PC-3 (cell line): ENCODE measurements at regions not wholly inside any gene's neighbourhood (a gene's known extent, or its start where the extent isn't known, plus 50 kb on each side); places are given as distances from the start of the nearest gene placed in this dataset.

Experiments
- ATAC-seq: fragments of 200-7000 bp; cut with Tn5 transposase; 2 replicates; pipeline ENCODE4 v1.9.1; 2020; ENCODE audit warnings: mild to moderate bottlenecking, moderate library complexity
- BruUV-seq: library from RNA; stranded (reverse); fragments of 400-500 nt; replicated peaks from 2 replicates; lab custom pipeline; 2021; lab: Mats Ljungman, UMichigan
- CTCF ChIA-PET: fragments of 300-600 bp; sonication (Branson Sonifier 250); formaldehyde crosslinking; loops from one replicate; lab custom pipeline; 2022; ENCODE audit warnings: antibody characterized with exemption; lab: Charles Lee
- POLR2A ChIA-PET: fragments of 300-600 bp; sonication (Branson Sonifier 250); formaldehyde crosslinking; loops from one replicate; lab custom pipeline; 2022; ENCODE audit warnings: antibody characterized with exemption; ENCODE audit not compliant: unreplicated experiment; lab: Charles Lee
- DNase-seq: peaks from one replicate; pipeline ENCODE4 v3.0.0-alpha.2; 2015
- H2AFZ ChIP-seq: fragments of 300-600 bp; sonication (generic); 2 replicates; pipeline ENCODE4 v1.6.0; 2016; ENCODE audit warnings: antibody characterized with exemption, low read length
- H3F3A ChIP-seq: fragments of 300-600 bp; sonication (generic); one replicate; pipeline ENCODE4 v1.6.0; 2017; ENCODE audit warnings: antibody characterized with exemption, low read length, control low read depth, mild to moderate bottlenecking; ENCODE audit not compliant: unreplicated experiment
- H3K27ac ChIP-seq: fragments of 300-600 bp; sonication (generic); 2 replicates; pipeline ENCODE4 v1.5.1; 2016; ENCODE audit warnings: mild to moderate bottlenecking, low read length
- H3K27me3 ChIP-seq: fragments of 300-600 bp; sonication (generic); 2 replicates; pipeline ENCODE4 v1.6.1; 2016; ENCODE audit warnings: low read length, mixed read lengths
- H3K36me3 ChIP-seq: fragments of 300-600 bp; sonication (generic); 2 replicates; pipeline ENCODE4 v1.6.1; 2016; ENCODE audit warnings: low read depth, mixed run types, low read length, mixed read lengths
- H3K4me1 ChIP-seq: fragments of 300-600 bp; sonication (generic); 2 replicates; pipeline ENCODE4 v1.5.1; 2016; ENCODE audit warnings: low read length; ENCODE audit not compliant: insufficient read depth
- H3K4me2 ChIP-seq: fragments of 300-600 bp; sonication (generic); 2 replicates; pipeline ENCODE4 v1.6.0; 2016; ENCODE audit warnings: low read length
- H3K4me3 ChIP-seq: fragments of 300-600 bp; sonication (generic); 2 replicates; pipeline ENCODE4 v1.5.1; 2016; ENCODE audit warnings: mild to moderate bottlenecking, low read length, mixed read lengths
- H3K79me2 ChIP-seq: fragments of 300-600 bp; sonication (generic); 2 replicates; pipeline ENCODE4 v1.6.1; 2017; ENCODE audit warnings: low read length, mixed read lengths
- H3K9ac ChIP-seq: fragments of 300-600 bp; sonication (generic); 2 replicates; pipeline ENCODE4 v1.6.0; 2016; ENCODE audit warnings: mild to moderate bottlenecking, low read length
- H3K9me2 ChIP-seq: fragments of 300-600 bp; sonication (generic); replicated peaks from 2 replicates; pipeline ENCODE4 v1.6.1; 2016; ENCODE audit warnings: mixed run types, low read length, mixed read lengths
- H3K9me3 ChIP-seq: fragments of 300-600 bp; sonication (generic); 2 replicates; pipeline ENCODE4 v1.6.1; 2016; ENCODE audit warnings: low read length, mixed read lengths
- H4K20me1 ChIP-seq: fragments of 300-600 bp; sonication (generic); 2 replicates; pipeline ENCODE4 v1.6.1; 2016; ENCODE audit warnings: low read length, mixed read lengths
- CTCF ChIP-seq: fragments of 300-600 bp; sonication (generic); conservative IDR thresholded peaks from 2 replicates; pipeline ENCODE4 v1.5.1; 2017; ENCODE audit warnings: antibody characterized with exemption, low read depth, mild to moderate bottlenecking, low read length
- EZH2 ChIP-seq: fragments of 300-600 bp; sonication (generic); IDR thresholded peaks from one replicate; pipeline ENCODE4 v1.6.1; 2017; ENCODE audit warnings: antibody characterized with exemption, mild to moderate bottlenecking, low read length; ENCODE audit not compliant: unreplicated experiment
- EZH2phosphoT487 ChIP-seq: fragments of 300-600 bp; sonication (generic); IDR thresholded peaks from 2 replicates; pipeline ENCODE4 v1.6.1; 2018; ENCODE audit warnings: mild to moderate bottlenecking, antibody characterized with exemption, low read length, borderline replicate concordance
- intact Hi-C: fragments of 100-400 bp; cut with micrococcal nuclease; formaldehyde crosslinking; loops from 2 replicates; pipeline ENCODE4 v1.9.0; 2023

- no peak overlapping the region for H3K27ac ChIP-seq
- no peak overlapping the region for H2AFZ ChIP-seq
- ChIA-PET POLR2A (no interaction called here), CTCF (no interaction called here)
- no peak overlapping the region for H3K4me2 ChIP-seq
- no peaks in the 10 kb centered on the region for H3F3A ChIP-seq
- no peak overlapping the region for H3K4me3 ChIP-seq
- no peaks in the 10 kb centered on the region for H3K36me3 ChIP-seq
- BruUV-seq: no TSS peak
- TF ChIP-seq EZH2 (no peak), CTCF (no peak), EZH2phosphoT487 (no peak)
- H3K4me1 ChIP-seq: no peaks in the 10 kb centered on the region
- no peak overlapping the region for H3K9ac ChIP-seq
- H3K27me3 ChIP-seq: peaks cover 26% of the 10 kb centered on the region
- no peaks in the 10 kb centered on the region for H3K9me3 ChIP-seq
- H3K9me2 ChIP-seq: no peaks in the 10 kb centered on the region
- intact Hi-C loops: no loop called here
- ATAC-seq (no peak), DNase-seq (no peak)
- no peaks in the 10 kb centered on the region for H3K79me2 ChIP-seq
- no peaks in the 10 kb centered on the region for H4K20me1 ChIP-seq
Measured at GRCh38 chr1:36572142-36572715, 89.5 kb upstream of the CSF3R start.

GRCh38 chr1:36571106-36571505 is 88.4 kb upstream of the CSF3R start:
- no peak for TF ChIP-seq EZH2
- TF ChIP-seq CTCF: no peak
- no peak for TF ChIP-seq EZH2phosphoT487
- no peak overlapping the region for H3K27ac ChIP-seq
- H3K79me2 ChIP-seq: no peaks in the 10 kb centered on the region
- H3K4me3 ChIP-seq: no peak overlapping the region
- intact Hi-C loops: no loop called here
- H3K9me3 ChIP-seq: no peaks in the 10 kb centered on the region
- ATAC-seq: no peak
- ChIA-PET POLR2A (no interaction called here), CTCF (no interaction called here)
- no peak overlapping the region for H3K4me2 ChIP-seq
- H2AFZ ChIP-seq: no peak overlapping the region
- no peak for DNase-seq
- H3K4me1 ChIP-seq: no peaks in the 10 kb centered on the region
- H3K27me3 ChIP-seq: peaks cover 26% of the 10 kb centered on the region
- H4K20me1 ChIP-seq: no peaks in the 10 kb centered on the region
- no TSS peak for BruUV-seq
- no peaks in the 10 kb centered on the region for H3K36me3 ChIP-seq
- H3F3A ChIP-seq: no peaks in the 10 kb centered on the region
- no peak overlapping the region for H3K9ac ChIP-seq
- H3K9me2 ChIP-seq: no peaks in the 10 kb centered on the region

GRCh38 chr1:36570478-36571060 is 87.9 kb upstream of the CSF3R start:
- no peak for TF ChIP-seq EZH2phosphoT487
- TF ChIP-seq CTCF: no peak
- no peak for TF ChIP-seq EZH2
- CTCF ChIA-PET: no interaction called here
- intact Hi-C loops: no loop called here
- BruUV-seq: no TSS peak
- no peak overlapping the region for H3K9ac ChIP-seq
- H2AFZ ChIP-seq: no peak overlapping the region
- no peaks in the 10 kb centered on the region for H4K20me1 ChIP-seq
- H3K9me2 ChIP-seq: no peaks in the 10 kb centered on the region
- no peak overlapping the region for H3K4me3 ChIP-seq
- H3K9me3 ChIP-seq: no peaks in the 10 kb centered on the region
- H3K4me1 ChIP-seq: no peaks in the 10 kb centered on the region
- DNase-seq (no peak), ATAC-seq (no peak)
- no peaks in the 10 kb centered on the region for H3K36me3 ChIP-seq
- H3K27me3 ChIP-seq: peaks cover 27% of the 10 kb centered on the region
- H3K27ac ChIP-seq: no peak overlapping the region
- H3K79me2 ChIP-seq: no peaks in the 10 kb centered on the region
- POLR2A ChIA-PET: interaction anchor here (0.6 kb wide), 1 partner anchor 714 kb away, joined by 3 read pairs; no protein-coding TSS in a partner anchor
- no peaks in the 10 kb centered on the region for H3F3A ChIP-seq
- no peak overlapping the region for H3K4me2 ChIP-seq
